GM13976 (cell line): ENCODE measurements at regions not wholly inside any gene's neighbourhood (a gene's known extent, or its start where the extent isn't known, plus 50 kb on each side); places are given as distances from the start of the nearest gene placed in this dataset.

ENCODE experiments used
- DNase-seq: peaks from one replicate; pipeline ENCODE4 v3.0.0; 2012; ENCODE audit warnings: low spot score
- in situ Hi-C: fragments of 300-500 bp; cut with MboI; formaldehyde crosslinking; loops from one replicate; pipeline ENCODE4 v1.12.0; 2022; ENCODE audit warnings: low sequenced_read_pairs, mixed read lengths, inconsistent platforms; ENCODE audit not compliant: unreplicated experiment
- TF ChIP-seq, protein P1 (sequence below): IDR thresholded peaks from 2 replicates; pipeline ENCODE4 v1.5.1; 2012; ENCODE audit warnings: borderline replicate concordance, mild to moderate bottlenecking; ENCODE audit not compliant: insufficient read depth; ENCODE audit errors: extremely low read depth, missing control alignments, control extremely low read depth

DNA sequence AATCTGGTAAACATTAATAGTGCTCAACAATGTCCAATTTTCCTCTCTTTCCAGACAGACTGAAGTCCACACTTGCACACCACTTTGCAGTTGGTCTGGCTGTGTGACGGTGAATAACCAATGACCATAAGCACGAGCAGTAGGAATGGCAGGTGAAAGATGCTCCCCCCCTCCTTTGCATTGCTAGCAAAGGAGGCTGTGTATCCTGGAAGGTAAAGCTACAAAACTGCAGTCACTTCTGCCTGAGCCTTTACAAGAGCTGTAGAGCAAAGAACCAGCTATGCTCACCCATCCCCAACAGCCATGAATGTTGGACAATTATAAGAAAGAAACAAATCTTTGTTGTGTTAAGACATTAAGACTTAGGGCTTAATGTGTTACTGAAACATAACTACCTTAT is 178.0 kb downstream of the IPMK start:
- no peak for DNase-seq
- in situ Hi-C loops = no loop called here
- TF ChIP-seq, protein P1, sequence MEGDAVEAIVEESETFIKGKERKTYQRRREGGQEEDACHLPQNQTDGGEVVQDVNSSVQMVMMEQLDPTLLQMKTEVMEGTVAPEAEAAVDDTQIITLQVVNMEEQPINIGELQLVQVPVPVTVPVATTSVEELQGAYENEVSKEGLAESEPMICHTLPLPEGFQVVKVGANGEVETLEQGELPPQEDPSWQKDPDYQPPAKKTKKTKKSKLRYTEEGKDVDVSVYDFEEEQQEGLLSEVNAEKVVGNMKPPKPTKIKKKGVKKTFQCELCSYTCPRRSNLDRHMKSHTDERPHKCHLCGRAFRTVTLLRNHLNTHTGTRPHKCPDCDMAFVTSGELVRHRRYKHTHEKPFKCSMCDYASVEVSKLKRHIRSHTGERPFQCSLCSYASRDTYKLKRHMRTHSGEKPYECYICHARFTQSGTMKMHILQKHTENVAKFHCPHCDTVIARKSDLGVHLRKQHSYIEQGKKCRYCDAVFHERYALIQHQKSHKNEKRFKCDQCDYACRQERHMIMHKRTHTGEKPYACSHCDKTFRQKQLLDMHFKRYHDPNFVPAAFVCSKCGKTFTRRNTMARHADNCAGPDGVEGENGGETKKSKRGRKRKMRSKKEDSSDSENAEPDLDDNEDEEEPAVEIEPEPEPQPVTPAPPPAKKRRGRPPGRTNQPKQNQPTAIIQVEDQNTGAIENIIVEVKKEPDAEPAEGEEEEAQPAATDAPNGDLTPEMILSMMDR = no peak

DNA sequence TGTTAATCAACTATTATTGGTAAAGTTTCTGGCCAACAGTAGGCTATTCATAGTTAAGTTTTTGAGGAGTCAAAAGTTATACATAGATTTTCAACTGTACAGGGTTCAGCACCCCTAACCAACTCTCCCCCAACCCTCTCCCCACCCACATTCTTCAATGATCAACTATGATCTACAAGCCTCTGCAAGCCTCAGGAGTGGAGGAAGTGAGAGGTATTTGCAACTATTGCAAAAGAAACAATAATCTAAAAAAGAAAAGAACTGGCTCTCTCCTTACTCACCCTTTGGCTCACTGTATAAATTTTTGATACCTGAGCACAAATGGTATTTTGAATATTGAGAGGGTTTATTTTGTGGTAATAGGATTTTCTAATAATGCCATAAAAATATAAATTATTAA is 179.8 kb downstream of the IPMK start:
- DNase-seq = no peak
- in situ Hi-C loops = no loop called here
- TF ChIP-seq, protein P1 = no peak

DNA sequence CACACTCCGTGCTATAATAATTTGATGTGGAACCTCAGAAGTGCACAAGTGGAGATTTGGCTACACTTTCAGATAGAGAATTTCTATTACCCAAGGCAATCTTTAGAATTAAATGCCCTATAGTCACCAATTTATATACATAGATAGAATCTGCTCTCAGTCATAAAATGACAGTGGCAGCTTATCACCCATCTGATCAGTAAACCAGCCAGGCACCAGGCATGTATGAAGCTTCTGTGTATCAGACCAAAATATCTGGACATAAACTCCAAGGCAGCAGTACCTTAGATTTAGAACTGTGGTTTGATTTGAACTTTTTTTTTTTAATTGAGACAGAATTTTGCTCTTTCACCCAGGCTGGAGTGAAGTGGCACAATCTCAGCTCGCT is 180.9 kb downstream of the IPMK start:
- TF ChIP-seq, protein P1 = no peak
- no peak for DNase-seq
- in situ Hi-C loops = no loop called here

DNA sequence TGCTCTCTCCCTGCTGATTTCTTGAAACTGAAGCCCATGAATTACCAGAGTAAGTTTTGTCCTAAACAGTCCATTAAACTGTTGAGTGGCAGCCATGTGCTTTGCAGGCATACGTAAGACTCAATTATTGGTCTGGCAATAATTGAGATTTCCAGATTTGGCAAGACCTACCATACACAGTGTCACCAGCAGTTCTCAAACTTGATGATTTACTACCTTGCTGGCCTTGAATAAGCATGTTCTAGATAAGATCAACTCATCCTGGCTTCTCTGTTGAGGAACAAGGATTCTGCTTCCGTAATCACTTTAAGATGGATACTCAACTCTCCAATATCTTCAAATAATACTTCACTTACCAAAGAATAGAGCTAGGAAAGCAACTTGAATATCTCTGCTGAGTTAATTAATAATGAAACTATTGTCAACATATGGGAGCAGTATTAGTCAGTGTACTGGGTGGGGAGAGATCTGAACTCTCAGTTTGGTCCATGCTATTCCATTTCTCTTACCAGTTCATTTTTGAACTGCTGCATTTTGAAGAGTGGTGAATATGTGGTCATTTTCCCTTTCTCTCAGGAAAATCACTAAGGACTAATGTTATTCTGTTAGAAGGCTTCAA is 181.4 kb downstream of the IPMK start:
- in situ Hi-C loops = no loop called here
- TF ChIP-seq, protein P1 = no peak
- no peak for DNase-seq

DNA sequence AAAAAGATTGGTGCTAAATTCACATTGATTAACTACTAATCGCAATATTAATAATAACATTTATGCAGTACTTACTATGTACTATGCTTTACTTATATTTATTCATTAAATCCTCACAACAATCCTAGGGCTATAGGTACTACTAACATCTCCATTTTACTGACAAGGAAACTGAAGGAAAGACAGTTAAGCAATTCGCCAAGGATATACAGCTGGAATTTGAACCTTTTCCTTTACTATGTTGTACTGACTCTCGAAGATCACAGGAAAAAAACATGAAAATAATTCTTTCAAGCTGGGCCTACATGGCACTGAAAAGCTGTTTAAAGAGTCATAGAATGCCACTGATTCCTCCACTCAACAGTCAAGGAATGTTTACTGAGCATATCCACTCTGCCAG is 185.4 kb downstream of the IPMK start:
- TF ChIP-seq, protein P1 = no peak
- in situ Hi-C loops = no loop called here
- DNase-seq = no peak

GRCh38 chr10:58081353-58081752 is 186.3 kb downstream of the IPMK start:
- DNase-seq = no peak
- in situ Hi-C loops = no loop called here
- TF ChIP-seq, protein P1 = no peak
